ENCODE measurements at regions not wholly inside any gene's neighbourhood (a gene's known extent, or its start where the extent isn't known, plus 50 kb on each side); places are given as distances from the start of the nearest gene placed in this dataset.

- DNase-seq (ENCODE audit: low spot score) = no peak
Observed at GRCh38 chr2:79453918-79454317, 58.9 kb upstream of the CTNNA2 start.

GRCh38 chr2:79452651-79453050 is 60.2 kb upstream of the CTNNA2 start:
- no peak for DNase-seq (ENCODE audit: low spot score)

GRCh38 chr2:79447463-79447862 is 65.4 kb upstream of the CTNNA2 start:
- no peak for DNase-seq (ENCODE audit: low spot score)

- DNase-seq (ENCODE audit: low spot score) = no peak
Observed at GRCh38 chr2:79446313-79446712, 66.5 kb upstream of the CTNNA2 start.

- DNase-seq (ENCODE audit: low spot score) = no peak
Observed at GRCh38 chr2:79437433-79438267, 75.2 kb upstream of the CTNNA2 start.

- no peak for DNase-seq (ENCODE audit: low spot score)
Observed at GRCh38 chr2:79434362-79434761, 78.5 kb upstream of the CTNNA2 start.

- no peak for DNase-seq (ENCODE audit: low spot score)
Observed at GRCh38 chr2:79432731-79433146, 80.1 kb upstream of the CTNNA2 start.

GRCh38 chr2:79428745-79429144 is 84.1 kb upstream of the CTNNA2 start:
- DNase-seq (ENCODE audit: low spot score) = no peak

- DNase-seq (ENCODE audit: low spot score) = no peak
Observed at GRCh38 chr2:79414690-79415089, 98.2 kb upstream of the CTNNA2 start.

GRCh38 chr2:79394485-79394859 is 118.4 kb upstream of the CTNNA2 start:
- no peak for DNase-seq (ENCODE audit: low spot score)

GRCh38 chr2:79393806-79394484 is 118.9 kb upstream of the CTNNA2 start:
- DNase-seq (ENCODE audit: low spot score) = peak; percentile 84

GRCh38 chr2:79393107-79393685 is 119.7 kb upstream of the CTNNA2 start:
- peak; percentile 5 for DNase-seq (ENCODE audit: low spot score)

GRCh38 chr2:79389481-79389880 is 123.4 kb upstream of the CTNNA2 start:
- no peak for DNase-seq (ENCODE audit: low spot score)

- no peak for DNase-seq (ENCODE audit: low spot score)
Observed at GRCh38 chr2:79388024-79388423, 124.8 kb upstream of the CTNNA2 start.

- DNase-seq (ENCODE audit: low spot score) = no peak
Observed at GRCh38 chr2:79387431-79387830, 125.4 kb upstream of the CTNNA2 start.

GRCh38 chr2:79383681-79384080 is 129.2 kb upstream of the CTNNA2 start:
- DNase-seq (ENCODE audit: low spot score) = peak; percentile 94

- no peak for DNase-seq (ENCODE audit: low spot score)
Observed at GRCh38 chr2:79375817-79376216, 137.0 kb upstream of the CTNNA2 start.

- no peak for DNase-seq (ENCODE audit: low spot score)
Observed at GRCh38 chr2:79373358-79374130, 139.3 kb upstream of the CTNNA2 start.

- DNase-seq (ENCODE audit: low spot score) = peak; percentile 56
Observed at GRCh38 chr2:79370976-79371538, 141.8 kb upstream of the CTNNA2 start.

- DNase-seq (ENCODE audit: low spot score) = peak; percentile 45
Observed at GRCh38 chr2:79369127-79369526, 143.7 kb upstream of the CTNNA2 start.

GRCh38 chr2:79368116-79368630 is 144.7 kb upstream of the CTNNA2 start:
- no peak for DNase-seq (ENCODE audit: low spot score)
